GM18861 (cell line): ENCODE measurements at regions not wholly inside any gene's neighbourhood (a gene's known extent, or its start where the extent isn't known, plus 50 kb on each side); places are given as distances from the start of the nearest gene placed in this dataset.

Source experiments
- ATAC-seq: cut with Tn5 transposase; IDR thresholded peaks from one replicate; pipeline ENCODE4 v1.9.1; 2021; ENCODE audit not compliant: unreplicated experiment

- no peak for ATAC-seq
These were observed 245.5 kb upstream of the STEAP1 start for GRCh38 chr7:89908736-89909135.

DNA sequence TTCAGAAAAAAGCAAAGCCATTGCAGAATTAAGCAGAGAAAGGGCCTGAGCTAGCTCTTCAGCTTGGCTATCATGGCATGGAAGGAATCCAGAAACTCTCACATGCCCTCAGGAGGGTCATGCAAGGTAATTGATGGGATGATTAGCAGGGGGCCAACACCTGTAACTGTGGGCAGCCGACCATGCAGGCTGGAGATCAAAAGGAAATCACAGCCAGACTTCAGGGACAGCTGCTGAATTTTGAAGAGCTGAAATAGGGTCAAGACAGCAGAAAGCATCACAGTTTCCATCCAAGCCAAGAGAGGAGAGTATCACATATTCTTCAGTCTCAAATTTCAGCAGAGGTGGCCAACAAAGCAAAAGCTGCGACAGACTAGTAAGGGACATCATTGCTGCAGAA is 239.6 kb upstream of the STEAP1 start:
- no peak for ATAC-seq

- no peak for ATAC-seq
These were observed 228.1 kb upstream of the STEAP1 start for GRCh38 chr7:89926194-89926593.

DNA sequence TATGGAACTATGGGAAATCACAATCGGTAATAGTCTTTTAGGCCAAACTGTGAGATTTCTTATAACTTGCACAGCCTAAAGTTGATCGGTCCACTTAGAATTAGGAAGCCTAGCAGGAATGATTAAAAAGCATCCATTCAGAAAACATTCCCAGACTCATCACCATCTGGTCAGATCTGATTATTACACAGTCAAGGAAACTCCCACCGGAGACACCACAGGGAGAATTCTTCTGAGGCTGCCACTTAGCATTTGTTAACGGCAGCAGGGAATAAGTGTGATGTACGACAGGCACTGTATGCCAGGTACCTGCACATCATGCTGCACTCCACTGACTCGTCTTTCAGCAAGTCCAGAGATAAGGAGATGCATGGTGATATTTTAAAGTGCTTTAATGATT is 227.6 kb upstream of the STEAP1 start:
- ATAC-seq, result no peak

DNA sequence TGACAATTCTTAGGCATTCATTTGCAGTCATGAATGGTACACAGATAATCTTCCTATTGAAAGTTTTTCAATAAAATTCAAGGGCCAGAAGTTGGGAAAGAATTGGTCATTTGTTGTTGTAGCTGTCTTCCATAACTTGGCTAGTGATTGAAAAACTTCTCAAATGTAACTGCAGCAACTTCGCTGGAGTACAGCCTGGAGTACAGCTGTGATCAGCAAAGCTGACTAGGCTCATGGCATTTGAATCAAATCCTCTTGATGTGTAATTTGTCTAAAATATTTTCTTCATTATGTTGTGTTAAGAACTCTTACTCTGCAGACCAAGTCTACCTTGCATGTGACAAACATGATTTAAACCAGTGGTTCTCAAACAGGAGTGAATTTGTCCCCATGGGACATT is 226.5 kb upstream of the STEAP1 start:
- no peak for ATAC-seq

DNA sequence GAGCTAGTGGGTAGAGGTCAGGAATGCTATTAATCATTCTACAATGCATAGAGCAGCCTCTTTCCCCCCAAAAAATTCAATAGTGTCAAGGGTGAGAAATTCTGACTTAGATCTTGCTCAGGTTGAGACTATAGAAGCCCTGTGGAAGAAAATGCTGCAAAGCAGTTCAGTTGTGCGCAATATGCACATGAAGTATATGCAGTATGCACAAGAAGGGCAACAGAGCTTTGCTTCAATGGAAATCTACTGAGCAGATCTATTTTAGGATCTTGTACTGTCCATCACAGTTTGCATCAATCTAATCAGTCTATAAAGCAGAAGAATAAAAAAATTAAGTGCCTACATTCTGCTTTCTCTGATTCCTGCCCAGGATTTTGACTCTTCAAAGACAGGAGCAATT is 225.8 kb upstream of the STEAP1 start:
- no peak for ATAC-seq

- ATAC-seq, result no peak
These were observed 220.2 kb upstream of the STEAP1 start for GRCh38 chr7:89934101-89934500.

DNA sequence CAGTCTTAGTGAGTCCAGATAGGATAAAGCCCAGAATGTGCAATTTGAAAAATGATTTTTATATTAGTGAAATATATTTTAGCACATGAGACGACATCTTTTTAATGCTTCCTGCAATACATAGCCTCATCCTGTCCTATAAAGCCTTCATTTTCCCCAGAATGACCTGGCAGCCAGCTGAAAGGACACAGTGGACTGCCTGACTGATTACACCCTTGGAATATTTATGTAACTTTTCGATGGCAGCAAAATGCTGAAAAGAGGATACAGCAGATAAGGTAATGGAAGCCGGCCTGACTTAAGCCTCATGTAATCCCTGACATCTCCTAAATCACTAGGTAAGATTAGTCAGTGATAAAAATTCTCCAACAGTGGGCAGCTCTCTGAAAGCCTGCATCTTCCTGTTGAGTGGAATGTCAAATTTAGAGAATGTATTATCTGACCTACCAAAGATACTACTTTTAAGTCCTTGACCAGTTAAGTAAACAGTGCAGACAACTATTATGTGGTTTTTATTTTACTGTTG is 210.7 kb upstream of the STEAP1 start:
- ATAC-seq, result no peak

DNA sequence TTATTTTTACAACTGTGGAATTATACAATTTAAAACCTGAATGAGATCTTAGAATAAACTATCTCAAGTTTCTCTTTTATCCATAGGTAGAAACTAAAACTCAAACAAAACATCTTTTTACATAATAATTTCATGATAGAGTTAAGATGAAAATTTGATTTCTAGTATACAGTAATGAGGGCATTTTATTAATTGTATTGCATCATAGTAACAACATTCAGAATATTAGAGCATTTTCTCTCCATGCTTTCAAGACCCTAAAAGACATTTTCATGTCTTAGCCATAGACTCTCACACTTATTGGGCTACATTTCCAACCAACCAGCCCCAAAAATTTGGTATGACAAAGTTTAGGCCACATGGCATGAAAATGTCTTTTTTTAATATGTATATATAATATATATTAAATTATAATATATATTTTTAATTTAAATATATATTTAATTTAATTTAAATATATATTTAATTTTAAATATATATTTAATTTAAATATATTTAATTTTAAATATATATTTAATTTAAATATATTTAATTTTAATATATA is 195.7 kb upstream of the STEAP1 start:
- no peak for ATAC-seq

DNA sequence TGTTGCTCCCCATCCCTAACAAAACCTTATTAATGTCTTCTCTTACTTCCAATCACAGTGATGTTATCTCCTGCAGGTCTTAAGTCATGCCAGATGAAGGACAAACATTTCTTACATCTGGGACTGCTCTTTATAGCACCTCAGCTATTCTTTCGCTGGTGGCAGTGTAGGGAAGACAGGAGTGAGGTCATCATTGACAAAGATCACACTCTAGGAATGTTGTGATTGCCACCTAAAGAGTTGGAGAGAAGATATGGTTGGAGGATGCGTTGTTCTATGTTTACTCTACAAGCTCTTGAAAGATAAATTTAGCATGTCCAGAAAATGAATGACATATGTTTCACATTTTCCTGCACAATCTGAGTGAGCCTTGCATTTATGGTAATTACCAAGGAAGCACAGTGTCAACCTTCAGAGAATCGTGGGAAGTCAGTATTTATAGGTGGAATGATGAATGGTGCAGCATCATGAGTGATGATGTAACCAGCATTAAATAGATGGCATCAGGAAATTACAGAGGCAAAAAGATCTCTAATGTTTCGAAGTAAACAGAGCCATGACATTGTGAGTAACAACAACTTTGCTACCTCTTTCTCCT is 188.1 kb upstream of the STEAP1 start:
- ATAC-seq, result no peak

GRCh38 chr7:89975577-89975976 is 178.7 kb upstream of the STEAP1 start:
- ATAC-seq, result no peak

GRCh38 chr7:89987665-89988064 is 166.6 kb upstream of the STEAP1 start:
- ATAC-seq, result no peak

GRCh38 chr7:89988074-89988473 is 166.2 kb upstream of the STEAP1 start:
- no peak for ATAC-seq

- no peak for ATAC-seq
These were observed 164.8 kb upstream of the STEAP1 start for GRCh38 chr7:89989454-89989853.

GRCh38 chr7:89994483-89994882 is 159.8 kb upstream of the STEAP1 start:
- no peak for ATAC-seq

DNA sequence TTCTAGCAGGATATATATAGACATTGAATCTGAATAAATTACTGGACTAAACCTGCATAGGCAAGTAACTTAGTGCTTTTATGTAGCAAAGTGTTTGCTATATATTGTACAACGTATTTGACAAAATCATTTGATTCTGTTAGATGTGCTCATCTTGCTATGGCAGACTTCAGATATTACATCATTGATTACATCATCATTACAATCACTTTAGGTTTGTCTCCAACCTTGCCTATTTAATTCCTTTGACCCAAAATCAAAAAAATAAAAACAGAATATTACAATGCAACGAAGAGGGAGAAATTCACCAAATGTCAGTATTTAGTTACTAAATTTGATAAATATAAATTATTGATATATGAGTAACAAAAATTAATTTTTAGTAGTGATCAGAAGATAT is 155.7 kb upstream of the STEAP1 start:
- no peak for ATAC-seq

DNA sequence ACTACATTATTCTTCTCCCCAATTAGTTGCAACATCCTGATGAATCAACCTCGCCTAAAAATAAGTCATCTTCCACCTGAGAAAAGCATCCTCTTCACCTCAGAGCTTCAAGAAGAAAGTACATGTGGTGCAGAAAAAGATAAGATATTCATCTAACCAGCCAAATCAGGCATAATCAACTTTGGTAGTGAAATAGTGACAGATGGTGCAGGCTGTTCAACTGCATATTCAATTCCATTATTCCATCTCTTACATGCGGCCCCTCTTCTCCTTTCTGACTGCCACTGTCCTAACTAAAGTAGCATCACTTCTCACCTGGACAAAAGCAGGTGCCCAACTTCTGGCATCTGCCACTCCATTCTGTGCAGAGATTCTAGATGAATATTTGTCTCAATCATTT is 148.4 kb upstream of the STEAP1 start:
- no peak for ATAC-seq

DNA sequence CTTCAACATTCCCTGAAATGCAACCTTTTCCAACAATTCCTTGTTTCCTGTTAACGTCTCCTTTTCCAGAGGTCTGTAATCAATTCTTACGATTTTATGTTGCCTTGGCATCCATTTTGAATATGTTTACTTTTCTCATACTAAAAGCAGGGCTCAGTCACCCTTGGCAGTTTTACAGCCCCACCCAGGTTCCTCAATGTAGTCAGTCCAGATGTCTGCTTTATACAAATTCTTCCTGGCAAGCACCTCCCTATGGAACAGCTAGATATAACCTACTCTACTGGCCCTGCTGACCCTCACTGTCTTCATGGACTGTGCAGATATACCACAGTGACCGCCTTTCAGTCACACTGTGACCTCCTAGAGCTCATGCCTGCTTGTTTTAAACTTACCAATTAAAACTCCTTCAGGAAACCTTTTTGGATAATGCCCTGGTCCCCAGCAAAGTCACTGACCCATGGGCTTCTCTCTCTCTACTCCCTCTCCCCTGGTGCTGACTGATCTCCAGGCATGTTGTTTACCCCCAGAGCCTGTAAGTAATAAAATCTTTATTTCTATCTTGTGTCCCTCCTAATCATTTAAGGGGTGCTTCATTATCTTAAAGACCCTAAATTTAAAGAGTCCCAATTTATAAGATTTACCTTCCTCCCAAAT is 147.1 kb upstream of the STEAP1 start:
- no peak for ATAC-seq

DNA sequence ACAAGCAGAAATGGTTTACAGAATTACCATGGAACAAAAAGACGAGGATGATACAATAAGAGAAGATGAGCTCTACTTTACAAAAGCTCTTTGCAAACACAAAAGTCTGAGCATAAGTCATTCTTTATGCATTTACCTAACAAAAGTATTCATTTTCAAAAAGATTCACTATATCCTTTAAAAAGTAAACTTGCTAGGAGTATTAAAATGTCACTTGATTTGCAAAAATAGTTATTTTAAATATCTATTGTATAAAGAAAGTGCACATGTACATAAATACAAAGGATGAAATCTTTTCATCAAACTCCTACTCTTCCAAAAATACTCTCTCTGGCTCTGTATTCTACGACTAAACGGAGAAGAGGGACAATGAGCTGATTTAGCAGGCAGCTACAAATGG is 146.4 kb upstream of the STEAP1 start:
- ATAC-seq, result no peak

GRCh38 chr7:90022213-90022612 is 132.1 kb upstream of the STEAP1 start:
- no peak for ATAC-seq

DNA sequence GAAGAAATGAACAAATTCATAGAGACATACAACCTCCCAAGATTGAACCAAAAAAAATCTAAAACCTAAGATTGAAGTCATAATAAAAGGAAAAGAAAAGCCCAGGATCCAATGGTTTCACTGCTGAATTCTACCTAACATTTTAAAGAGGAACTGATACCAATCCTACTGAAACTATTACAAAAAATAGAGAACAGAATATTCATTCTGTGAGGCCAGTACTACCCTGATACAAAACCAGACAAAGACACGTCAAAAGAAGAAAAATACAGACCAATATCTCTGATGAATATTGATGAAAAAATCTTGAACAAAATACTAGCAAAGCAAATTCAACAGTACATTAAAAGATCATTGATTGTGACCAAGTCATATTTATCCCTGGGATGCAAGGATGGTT is 128.5 kb upstream of the STEAP1 start:
- ATAC-seq, result peak; percentile 62

DNA sequence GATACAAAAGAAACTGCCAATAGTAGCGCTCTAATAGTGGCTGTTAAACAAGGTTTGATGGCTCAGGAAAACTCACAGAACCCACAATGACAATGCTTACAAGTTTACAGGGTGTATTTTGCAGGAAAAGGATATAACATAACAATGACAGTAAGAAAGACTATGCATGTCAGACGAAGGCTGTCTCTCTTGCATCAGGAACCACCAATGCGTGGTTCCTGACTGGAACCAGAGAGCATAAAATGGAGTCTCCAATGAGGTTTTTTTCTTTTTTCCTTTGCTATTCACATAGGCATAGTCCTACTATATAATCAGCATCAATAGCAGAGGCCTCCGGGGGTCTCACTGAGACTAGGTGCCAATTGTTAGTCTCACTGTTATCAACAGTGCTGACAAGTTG is 120.4 kb upstream of the STEAP1 start:
- no peak for ATAC-seq

- no peak for ATAC-seq
These were observed 101.2 kb upstream of the STEAP1 start for GRCh38 chr7:90053094-90053493.
